GM12892 (cell line): ENCODE measurements at regions not wholly inside any gene's neighbourhood (a gene's known extent, or its start where the extent isn't known, plus 50 kb on each side); places are given as distances from the start of the nearest gene placed in this dataset.

ENCODE experiments used
- POLR2A ChIP-seq: IDR thresholded peaks from 2 replicates; pipeline ENCODE4 v1.6.1; 2011; ENCODE audit warnings: low read depth, low read length, control low read depth
- POLR2AphosphoS5 ChIP-seq: IDR thresholded peaks from 2 replicates; pipeline ENCODE4 v1.6.1; 2011; ENCODE audit warnings: low read depth, low read length, control low read depth
- TAF1 ChIP-seq: IDR thresholded peaks from 2 replicates; pipeline ENCODE4 v1.6.1; 2011; ENCODE audit warnings: low read depth, mild to moderate bottlenecking, control low read depth, low read length, borderline replicate concordance

GRCh38 chr15:87135109-87135508, 1055.4 kb downstream of the AGBL1 start:
- TF ChIP-seq POLR2A, result no peak
- no peak for TF ChIP-seq POLR2AphosphoS5
- TF ChIP-seq TAF1, result no peak
